LHCN-M2 (cell line): ENCODE measurements at regions not wholly inside any gene's neighbourhood (a gene's known extent, or its start where the extent isn't known, plus 50 kb on each side); places are given as distances from the start of the nearest gene placed in this dataset.
A peak's percentile ranks its signal among the peaks of the same experiment; 100 is the strongest.

Experiments used
- DNase-seq: peaks from one replicate; pipeline ENCODE4 v3.0.0-alpha.2; 2012; ENCODE audit warnings: low read depth

GRCh38 chr9:126125577-126125976 lies 201.1 kb upstream of the MVB12B start:
- no peak for DNase-seq

GRCh38 chr9:126125992-126126409 lies 200.6 kb upstream of the MVB12B start:
- DNase-seq: no peak

- no peak for DNase-seq
Measured at GRCh38 chr9:126126807-126127206, 199.8 kb upstream of the MVB12B start.

GRCh38 chr9:126127591-126127990 lies 199.0 kb upstream of the MVB12B start:
- no peak for DNase-seq

- DNase-seq: no peak
Measured at GRCh38 chr9:126128494-126129142, 198.0 kb upstream of the MVB12B start.

GRCh38 chr9:126131066-126132010 lies 195.3 kb upstream of the MVB12B start:
- DNase-seq: no peak

GRCh38 chr9:126132746-126133145 lies 193.9 kb upstream of the MVB12B start:
- DNase-seq: no peak

- DNase-seq: no peak
Measured at GRCh38 chr9:126144196-126144595, 182.4 kb upstream of the MVB12B start.

- DNase-seq: no peak
Measured at GRCh38 chr9:126144603-126145456, 181.8 kb upstream of the MVB12B start.

- no peak for DNase-seq
Measured at GRCh38 chr9:126145887-126146253, 180.8 kb upstream of the MVB12B start.

GRCh38 chr9:126146254-126147145 lies 180.1 kb upstream of the MVB12B start:
- peak; percentile 41 for DNase-seq

- no peak for DNase-seq
Measured at GRCh38 chr9:126147186-126147935, 179.3 kb upstream of the MVB12B start.

- DNase-seq: no peak
Measured at GRCh38 chr9:126147936-126148870, 178.4 kb upstream of the MVB12B start.

- DNase-seq: no peak
Measured at GRCh38 chr9:126148994-126149393, 177.6 kb upstream of the MVB12B start.

- DNase-seq: no peak
Measured at GRCh38 chr9:126149661-126150060, 177.0 kb upstream of the MVB12B start.

- no peak for DNase-seq
Measured at GRCh38 chr9:126150411-126151030, 176.1 kb upstream of the MVB12B start.

- no peak for DNase-seq
Measured at GRCh38 chr9:126151031-126151685, 175.5 kb upstream of the MVB12B start.

- DNase-seq: no peak
Measured at GRCh38 chr9:126151686-126152134, 174.9 kb upstream of the MVB12B start.
